Stimulated activated CD4-positive, alpha-beta T cell treated with anti-CD3 and anti-CD28 coated beads, Interleukin-15, amount 100 ng/mL, for 24 hours (primary cell): ENCODE measurements at regions not wholly inside any gene's neighbourhood (a gene's known extent, or its start where the extent isn't known, plus 50 kb on each side); places are given as distances from the start of the nearest gene placed in this dataset.

Experiments used
- DNase-seq: peaks from one replicate; pipeline ENCODE4 v3.0.0-alpha.2; 2020

GRCh38 chr1:101080859-101081258, 55.3 kb upstream of the DPH5 start:
- DNase-seq, result no peak

GRCh38 chr1:101079341-101079740, 53.8 kb upstream of the DPH5 start:
- DNase-seq, result no peak

- no peak for DNase-seq
Measured at GRCh38 chr1:101077849-101078248, 52.3 kb upstream of the DPH5 start.

- no peak for DNase-seq
Measured at GRCh38 chr1:101075926-101076325, 50.3 kb upstream of the DPH5 start.
